Right lobe of liver (tissue), 6 donors: ENCODE measurements at regions not wholly inside any gene's neighbourhood (a gene's known extent, or its start where the extent isn't known, plus 50 kb on each side); places are given as distances from the start of the nearest gene placed in this dataset.

ENCODE experiments used
- ATAC-seq, 4 donors: fragments of 200-7000 bp; cut with Tn5 transposase; one replicate each; pipeline ENCODE4 v1.9.1; 2020; ENCODE audit warnings: mild to moderate bottlenecking in 4 of 4, moderate library complexity in 4 of 4
- DNase-seq, 3 donors: peaks; one replicate each; pipeline ENCODE4 v3.0.0-alpha.2; 2020
- H3K27ac ChIP-seq, 3 donors: fragments of 200-600 bp; one replicate each; pipeline ENCODE4 v1.8.0; 2022
- H3K27me3 ChIP-seq, 2 donors: fragments of 200-600 bp; one replicate each; pipeline ENCODE4 v1.8.0; 2022
- H3K36me3 ChIP-seq, 4 donors: fragments of 200-600 bp; sonication (generic) in 1 of 4; one replicate each; pipeline versions ENCODE4 v1.5.1 to v1.8.0; 2017 to 2022; ENCODE audit warnings: control low read depth in 1 of 4
- H3K4me1 ChIP-seq, 4 donors: fragments of 200-600 bp; sonication (generic) in 1 of 4; one replicate each; pipeline versions ENCODE4 v1.5.1 to v1.8.0; 2017 to 2022; ENCODE audit warnings: control low read depth in 1 of 4
- H3K4me3 ChIP-seq, 3 donors: fragments of 200-600 bp; one replicate each; pipeline ENCODE4 v1.8.0; 2022
- H3K9me3 ChIP-seq, 4 donors: fragments of 200-600 bp; sonication (generic) in 1 of 4; one replicate each; pipeline versions ENCODE4 v1.5.1 to v1.8.0; 2017 to 2022; ENCODE audit warnings: control low read depth in 1 of 4
- CTCF ChIP-seq, 4 donors: fragments of 200-600 bp in 3 of 4; fragments of 450-650 bp in 1 of 4; IDR thresholded peaks; one replicate each; pipeline versions ENCODE4 v1.5.1 to v1.8.0; 2016 to 2022; ENCODE audit warnings: antibody characterized with exemption in 4 of 4, mild to moderate bottlenecking in 2 of 4
- POLR2A ChIP-seq: fragments of 450-650 bp; IDR thresholded peaks from one replicate; pipeline ENCODE4 v1.6.1; 2017; ENCODE audit warnings: antibody characterized with exemption, mild to moderate bottlenecking
- WGBS: methylation state at CpG from one replicate; pipeline ENCODE4 v1.1.6; 2018; ENCODE audit warnings: low coverage, low lambda C conversion rate; ENCODE audit not compliant: insufficient coverage; ENCODE audit errors: missing lambda C conversion rate; 5-methylcytosine and 5-hydroxymethylcytosine counted together
- intact Hi-C, 2 donors: fragments of 100-400 bp; cut with DNase I; formaldehyde crosslinking; loops; one replicate each; pipeline versions ENCODE4 v1.11.2 to v1.14.1; 2022
- donor health status: DM: no; HTN: yes; CAD: no.
- donor health status: DM: no; HTN: no; CAD: no.
- donor health status: DM: no; HTN: no; CAD: no.
- donor health status: DM: no; HTN: yes; CAD: no.
- donor health status: DM: no; HTN: yes; CAD: no.

DNA sequence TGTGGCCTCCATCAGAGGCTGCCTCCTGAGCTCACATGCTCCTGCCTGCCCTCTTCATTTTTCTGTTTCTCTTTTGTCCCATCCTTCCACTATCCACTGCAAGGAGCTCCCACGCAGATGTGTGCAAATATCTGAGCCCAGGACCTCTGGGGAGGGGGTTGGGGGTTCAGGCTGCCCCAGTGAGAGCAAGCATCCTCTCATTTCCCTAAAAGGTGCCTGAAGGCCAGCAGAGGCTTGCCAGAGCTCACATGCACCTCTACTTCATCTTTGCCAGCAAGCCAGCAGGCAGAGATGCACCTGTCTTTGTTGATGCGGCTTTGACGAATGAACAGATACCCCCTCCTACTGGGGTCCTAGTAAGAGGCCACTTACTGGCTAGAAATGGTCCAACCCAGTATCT lies 128.8 kb downstream of the FGF9 start:
- no peaks in the 10 kb centered on the region for H3K27me3 ChIP-seq
- DNase-seq (no peak), ATAC-seq (no peak)
- no peak overlapping the region for H3K27ac ChIP-seq
- H3K9me3 ChIP-seq, result no peaks in the 10 kb centered on the region
- H3K36me3 ChIP-seq, result no peaks in the 10 kb centered on the region
- TF ChIP-seq CTCF (IDR thresholded peaks at IDR 0.05), result no peak
- TF ChIP-seq POLR2A, result no peak
- no peak overlapping the region for H3K4me3 ChIP-seq
- no peaks in the 10 kb centered on the region for H3K4me1 ChIP-seq
- intact Hi-C loops, result no loop called here
- 40% methylated on average over 1 of the region's 3 CpGs for WGBS

GRCh38 chr13:21800837-21801616 lies 130.2 kb downstream of the FGF9 start:
- DNase-seq (no peak), ATAC-seq (peak in 2 of 4 donors; percentile 67 to 71)
- no peaks in the 10 kb centered on the region for H3K9me3 ChIP-seq
- WGBS, result 53% methylated on average over 7 of the region's 7 CpGs
- H3K36me3 ChIP-seq, result no peaks in the 10 kb centered on the region
- H3K27me3 ChIP-seq, result no peaks in the 10 kb centered on the region
- no peak overlapping the region for H3K4me3 ChIP-seq
- no peaks in the 10 kb centered on the region for H3K4me1 ChIP-seq
- TF ChIP-seq POLR2A, result no peak
- no peak for TF ChIP-seq CTCF (IDR thresholded peaks at IDR 0.05)
- no peak overlapping the region for H3K27ac ChIP-seq
- intact Hi-C loops, result no loop called here

GRCh38 chr13:21805733-21806132 lies 134.9 kb downstream of the FGF9 start:
- no peaks in the 10 kb centered on the region for H3K36me3 ChIP-seq
- no peak overlapping the region for H3K4me3 ChIP-seq
- intact Hi-C loops, result no loop called here
- H3K27me3 ChIP-seq, result no peaks in the 10 kb centered on the region
- no peaks in the 10 kb centered on the region for H3K9me3 ChIP-seq
- DNase-seq (no peak), ATAC-seq (no peak)
- H3K4me1 ChIP-seq, result no peaks in the 10 kb centered on the region
- 28% methylated on average over 3 of the region's 3 CpGs for WGBS
- TF ChIP-seq POLR2A, result no peak
- no peak for TF ChIP-seq CTCF (IDR thresholded peaks at IDR 0.05)
- no peak overlapping the region for H3K27ac ChIP-seq

DNA sequence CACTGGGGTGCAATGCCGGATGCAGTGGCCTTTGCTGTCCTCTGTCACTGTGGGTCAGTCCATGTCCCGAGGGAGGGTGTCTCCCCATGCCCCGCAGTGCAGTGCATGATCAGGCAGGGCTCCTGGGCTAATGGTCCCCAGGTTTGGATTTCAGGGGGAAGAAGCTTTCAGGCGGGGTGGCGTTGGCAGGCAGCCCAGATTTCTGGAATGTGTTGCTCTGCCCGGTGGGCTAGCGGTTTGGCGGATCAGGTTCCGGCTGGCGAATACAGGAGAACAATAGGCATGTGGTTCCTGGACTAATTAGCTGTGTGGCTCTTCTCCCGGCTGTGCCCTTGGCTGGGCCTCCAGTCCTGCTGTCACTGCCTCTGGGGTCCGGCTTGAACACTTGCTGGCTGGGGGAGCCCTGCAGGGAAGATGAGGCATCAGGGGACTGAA lies 141.3 kb downstream of the FGF9 start:
- intact Hi-C loops, result no loop called here
- TF ChIP-seq POLR2A (no peak), CTCF (IDR thresholded peaks at IDR 0.05) (no peak)
- H3K4me1 ChIP-seq, result no peaks in the 10 kb centered on the region
- no peak for DNase-seq
- H3K4me3 ChIP-seq, result no peak overlapping the region
- H3K9me3 ChIP-seq, result no peaks in the 10 kb centered on the region
- no peaks in the 10 kb centered on the region for H3K36me3 ChIP-seq
- ATAC-seq, result peak in 1 of 4 donors; percentile 39
- H3K27me3 ChIP-seq, result no peaks in the 10 kb centered on the region
- WGBS, result 40% methylated on average over 1 of the region's 12 CpGs
- no peak overlapping the region for H3K27ac ChIP-seq
